Liver (tissue), 8 donors: ENCODE measurements at regions not wholly inside any gene's neighbourhood (a gene's known extent, or its start where the extent isn't known, plus 50 kb on each side); places are given as distances from the start of the nearest gene placed in this dataset.

ENCODE experiments used
- DNase-seq: peaks from one replicate; pipeline ENCODE4 v3.0.0-alpha.2; 2017; ENCODE audit warnings: low spot score
- H3K27ac ChIP-seq, 2 donors: one replicate each; pipeline ENCODE4 v1.7.0; 2013; ENCODE audit warnings: inconsistent platforms in 2 of 2, low read length in 2 of 2, control low read depth in 1 of 2, low read depth in 1 of 2, mild to moderate bottlenecking in 1 of 2
- H3K27me3 ChIP-seq, 4 donors: one replicate each; pipeline versions ENCODE4 v1.6.1 to v1.7.0; 2013; ENCODE audit warnings: low read length in 3 of 4, inconsistent platforms in 1 of 4, mild to moderate bottlenecking in 1 of 4, moderate library complexity in 1 of 4; ENCODE audit not compliant: control insufficient read depth in 4 of 4, insufficient read depth in 4 of 4
- H3K36me3 ChIP-seq, 4 donors: one replicate each; pipeline versions ENCODE4 v1.6.1 to v1.7.0; 2013; ENCODE audit warnings: low read length in 3 of 4, mild to moderate bottlenecking in 3 of 4, low read depth in 1 of 4, moderate library complexity in 1 of 4; ENCODE audit not compliant: control insufficient read depth in 4 of 4, insufficient read depth in 3 of 4
- H3K4me1 ChIP-seq, 4 donors: one replicate each; pipeline versions ENCODE4 v1.6.1 to v1.7.0; 2013; ENCODE audit warnings: low read length in 3 of 4, mild to moderate bottlenecking in 3 of 4, moderate library complexity in 1 of 4; ENCODE audit not compliant: control insufficient read depth in 4 of 4, insufficient read depth in 4 of 4
- H3K4me3 ChIP-seq, 3 donors: one replicate each; pipeline versions ENCODE4 v1.6.1 to v1.7.0; 2013; ENCODE audit warnings: low read length in 3 of 3, control low read depth in 1 of 3, low read depth in 1 of 3, mild to moderate bottlenecking in 1 of 3
- H3K9ac ChIP-seq, 2 donors: one replicate each; pipeline ENCODE4 v1.7.0; 2013; ENCODE audit warnings: low read length in 2 of 2, mild to moderate bottlenecking in 2 of 2, moderate library complexity in 2 of 2, control low read depth in 1 of 2, low read depth in 1 of 2
- H3K9me3 ChIP-seq, 4 donors: one replicate each; pipeline versions ENCODE4 v1.6.1 to v1.7.0; 2013; ENCODE audit warnings: low read length in 3 of 4; ENCODE audit not compliant: control insufficient read depth in 4 of 4
- EGR1 ChIP-seq, 2 donors: IDR thresholded peaks; 2 replicates each; pipeline ENCODE4 v1.6.1; 2016 to 2018; ENCODE audit warnings: antibody characterized with exemption in 2 of 2, low read depth in 2 of 2
- FOXA1 ChIP-seq: IDR thresholded peaks from 2 replicates; pipeline ENCODE4 v1.6.1; 2016; ENCODE audit warnings: antibody characterized with exemption
- FOXA2 ChIP-seq: IDR thresholded peaks from 2 replicates; pipeline ENCODE4 v1.6.1; 2016; ENCODE audit warnings: antibody characterized with exemption
- GABPA ChIP-seq, 2 donors: IDR thresholded peaks in 1 of 2; conservative IDR thresholded peaks in 1 of 2; 2 replicates each; pipeline ENCODE4 v1.6.1; 2016; ENCODE audit warnings: antibody characterized with exemption in 2 of 2, mild to moderate bottlenecking in 1 of 2, moderate library complexity in 1 of 2
- HNF4A ChIP-seq, 2 donors: conservative IDR thresholded peaks; 2 replicates each; pipeline ENCODE4 v1.6.1; 2016; ENCODE audit warnings: antibody characterized with exemption in 2 of 2, mild to moderate bottlenecking in 2 of 2
- HNF4G ChIP-seq: IDR thresholded peaks from 2 replicates; pipeline ENCODE4 v1.6.1; 2016; ENCODE audit warnings: antibody characterized with exemption
- JUND ChIP-seq, 2 donors: IDR thresholded peaks; 2 replicates each; pipeline ENCODE4 v1.6.1; 2016; ENCODE audit warnings: antibody characterized with exemption in 2 of 2
- NR2F2 ChIP-seq: IDR thresholded peaks from 2 replicates; pipeline ENCODE4 v1.6.1; 2016; ENCODE audit warnings: antibody characterized with exemption
- RAD21 ChIP-seq, 2 donors: IDR thresholded peaks; 2 replicates each; pipeline ENCODE4 v1.6.1; 2016; ENCODE audit warnings: antibody characterized with exemption in 2 of 2, mild to moderate bottlenecking in 2 of 2
- RXRA ChIP-seq, 2 donors: IDR thresholded peaks; 2 replicates each; pipeline ENCODE4 v1.6.1; 2017 to 2018; ENCODE audit warnings: antibody characterized with exemption in 2 of 2, mild to moderate bottlenecking in 1 of 2
- SP1 ChIP-seq: IDR thresholded peaks from 2 replicates; pipeline ENCODE4 v1.6.1; 2018; ENCODE audit warnings: antibody characterized with exemption, mild to moderate bottlenecking
- TAF1 ChIP-seq: conservative IDR thresholded peaks from 2 replicates; pipeline ENCODE4 v1.6.1; 2016; ENCODE audit warnings: antibody characterized with exemption, mild to moderate bottlenecking
- YY1 ChIP-seq: IDR thresholded peaks from 2 replicates; pipeline ENCODE4 v1.6.1; 2016; ENCODE audit warnings: antibody characterized with exemption, mild to moderate bottlenecking
- whole genome bisulfite sequencing: extraction: QIAGEN DNeasy Blood & Tissue Kit; methylation state at CpG from one replicate; pipeline ENCODE4 v1.1.7; 2013; 5-methylcytosine and 5-hydroxymethylcytosine counted together
- TF ChIP-seq, protein P1 (sequence below): IDR thresholded peaks from 2 replicates; pipeline ENCODE4 v1.6.1; 2016; ENCODE audit warnings: antibody characterized with exemption
- TF ChIP-seq, protein P2 (sequence below): IDR thresholded peaks from 2 replicates; pipeline ENCODE4 v1.6.1; 2016; ENCODE audit warnings: antibody characterized with exemption
- TF ChIP-seq, protein P3 (sequence below): IDR thresholded peaks from 2 replicates; pipeline ENCODE4 v1.6.1; 2016; ENCODE audit warnings: antibody characterized with exemption, mild to moderate bottlenecking
- TF ChIP-seq, protein P4 (sequence below): fragments of 150-350 bp; IDR thresholded peaks from 2 replicates; pipeline ENCODE4 v1.5.1; 2017; ENCODE audit warnings: improper control_type of control experiment, low read depth, low read length; ENCODE audit not compliant: missing input control
- TF ChIP-seq, protein P5 (sequence below): IDR thresholded peaks from 2 replicates; pipeline ENCODE4 v1.6.1; 2016; ENCODE audit warnings: antibody characterized with exemption
- donor health status: healthy.
- donor health status: healthy.
- donor health status: healthy.
- donor health status: healthy.
- donor health status: healthy.

DNA sequence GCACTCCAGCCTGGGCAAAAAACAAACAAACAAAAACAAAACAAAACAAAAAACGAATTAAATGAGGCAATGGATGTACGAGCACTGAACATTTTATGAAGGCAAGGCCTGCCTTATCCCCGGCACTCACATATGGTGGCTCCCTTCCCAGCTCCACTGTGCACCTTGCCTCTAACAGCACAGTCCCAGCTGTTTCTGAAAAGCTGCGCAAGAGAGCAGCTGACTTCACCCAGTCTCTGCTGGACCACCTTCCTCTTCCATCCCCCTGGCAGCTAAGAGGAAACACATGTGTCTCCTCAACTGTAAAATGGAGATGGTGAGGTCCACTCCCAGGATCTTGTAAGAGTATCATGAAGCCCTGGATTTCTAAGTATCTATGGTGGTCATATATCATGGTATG lies 100.7 kb downstream of the KLF4 start:
- Histone ChIP-seq H3K27me3 (no peaks in the 10 kb centered on the region), H3K4me3 (no peak overlapping the region), H3K9me3 (no peaks in the 10 kb centered on the region), H3K27ac (no peak overlapping the region), H3K36me3 (no peaks in the 10 kb centered on the region), H3K9ac (no peak overlapping the region), H3K4me1 (peaks cover 0 to 7% (median 2%) of the 10 kb centered on the region in 4 donors)
- TF ChIP-seq GABPA (IDR thresholded peaks at IDR 0.05 in 1 of 2, conservative IDR thresholded peaks at IDR 0.05 in 1 of 2) (no peak), HNF4A (conservative IDR thresholded peaks at IDR 0.05) (no peak), HNF4G (no peak), RAD21 (IDR thresholded peaks at IDR 0.05) (no peak), JUND (IDR thresholded peaks at IDR 0.05) (no peak), FOXA1 (no peak), NR2F2 (no peak)
- TF ChIP-seq, protein P1, sequence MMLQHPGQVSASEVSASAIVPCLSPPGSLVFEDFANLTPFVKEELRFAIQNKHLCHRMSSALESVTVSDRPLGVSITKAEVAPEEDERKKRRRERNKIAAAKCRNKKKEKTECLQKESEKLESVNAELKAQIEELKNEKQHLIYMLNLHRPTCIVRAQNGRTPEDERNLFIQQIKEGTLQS = no peak
- WGBS = 87% methylated on average over 4 of the region's 4 CpGs
- no peak for DNase-seq

DNA sequence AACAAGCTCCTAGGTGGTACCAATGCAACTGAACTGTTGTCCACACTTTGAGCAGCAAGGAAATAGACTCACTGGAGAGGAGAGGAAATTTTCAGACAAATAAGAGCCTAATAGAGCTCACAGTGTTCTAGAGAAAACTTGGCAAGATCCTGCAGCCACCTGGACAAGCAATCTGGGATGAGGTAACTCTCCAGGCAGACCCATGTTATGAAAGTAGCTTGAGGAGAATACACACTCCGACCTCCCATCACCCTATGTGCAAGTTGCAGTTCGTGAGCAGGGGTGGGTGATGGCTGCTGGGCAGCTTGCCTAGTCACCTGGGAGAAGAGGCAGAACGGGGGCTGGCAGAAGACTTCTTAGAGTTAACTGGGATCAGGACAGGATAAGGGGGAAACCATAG lies 102.2 kb downstream of the KLF4 start:
- peaks cover 0 to 7% (median 2%) of the 10 kb centered on the region in 4 donors for H3K4me1 ChIP-seq
- no peak overlapping the region for H3K9ac ChIP-seq
- no peak for DNase-seq
- no peaks in the 10 kb centered on the region for H3K27me3 ChIP-seq
- WGBS = 59% methylated on average over 3 of the region's 3 CpGs
- H3K27ac ChIP-seq = no peak overlapping the region
- no peak overlapping the region for H3K4me3 ChIP-seq
- H3K9me3 ChIP-seq = no peaks in the 10 kb centered on the region
- TF ChIP-seq RXRA (IDR thresholded peaks at IDR 0.05) (no peak), JUND (IDR thresholded peaks at IDR 0.05) (no peak), NR2F2 (no peak), FOXA1 (no peak), TAF1 (no peak)
- TF ChIP-seq, protein P2, sequence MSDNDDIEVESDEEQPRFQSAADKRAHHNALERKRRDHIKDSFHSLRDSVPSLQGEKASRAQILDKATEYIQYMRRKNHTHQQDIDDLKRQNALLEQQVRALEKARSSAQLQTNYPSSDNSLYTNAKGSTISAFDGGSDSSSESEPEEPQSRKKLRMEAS = no peak
- no peaks in the 10 kb centered on the region for H3K36me3 ChIP-seq

DNA sequence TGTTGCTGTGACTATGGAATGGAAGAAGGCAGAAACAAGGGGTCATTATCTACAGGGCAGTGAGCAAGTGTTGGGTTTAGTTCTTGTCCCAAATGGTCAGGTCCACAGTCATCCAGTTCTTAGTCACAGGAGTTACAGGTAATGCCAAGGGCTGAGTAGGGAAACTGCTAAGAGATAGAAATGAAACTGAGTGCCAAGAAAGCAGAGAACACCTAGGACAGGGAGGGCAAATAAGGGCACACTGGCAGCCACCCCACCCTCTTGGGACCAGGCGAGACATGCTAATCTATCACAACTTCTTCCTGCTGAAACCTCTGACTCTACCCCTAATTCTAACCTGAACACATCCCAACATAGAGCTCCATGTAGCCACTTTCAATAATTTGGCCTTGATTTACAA lies 103.2 kb downstream of the KLF4 start:
- Histone ChIP-seq H3K4me3 (no peak overlapping the region), H3K27me3 (no peaks in the 10 kb centered on the region), H3K9ac (no peak overlapping the region), H3K36me3 (no peaks in the 10 kb centered on the region), H3K9me3 (no peaks in the 10 kb centered on the region), H3K27ac (no peak overlapping the region), H3K4me1 (peaks cover 0 to 7% (median 2%) of the 10 kb centered on the region in 4 donors)
- WGBS = 91% methylated on average over 1 of the region's 1 CpG
- TF ChIP-seq HNF4G (no peak), EGR1 (IDR thresholded peaks at IDR 0.05; ENCODE audit: low read depth in 2 of 2) (no peak), RAD21 (IDR thresholded peaks at IDR 0.05) (no peak), TAF1 (no peak), YY1 (no peak), HNF4A (conservative IDR thresholded peaks at IDR 0.05) (no peak), NR2F2 (no peak), FOXA2 (no peak), RXRA (IDR thresholded peaks at IDR 0.05) (no peak), FOXA1 (no peak), GABPA (IDR thresholded peaks at IDR 0.05 in 1 of 2, conservative IDR thresholded peaks at IDR 0.05 in 1 of 2) (no peak), SP1 (no peak), JUND (IDR thresholded peaks at IDR 0.05) (no peak)
- TF ChIP-seq, protein P3, sequence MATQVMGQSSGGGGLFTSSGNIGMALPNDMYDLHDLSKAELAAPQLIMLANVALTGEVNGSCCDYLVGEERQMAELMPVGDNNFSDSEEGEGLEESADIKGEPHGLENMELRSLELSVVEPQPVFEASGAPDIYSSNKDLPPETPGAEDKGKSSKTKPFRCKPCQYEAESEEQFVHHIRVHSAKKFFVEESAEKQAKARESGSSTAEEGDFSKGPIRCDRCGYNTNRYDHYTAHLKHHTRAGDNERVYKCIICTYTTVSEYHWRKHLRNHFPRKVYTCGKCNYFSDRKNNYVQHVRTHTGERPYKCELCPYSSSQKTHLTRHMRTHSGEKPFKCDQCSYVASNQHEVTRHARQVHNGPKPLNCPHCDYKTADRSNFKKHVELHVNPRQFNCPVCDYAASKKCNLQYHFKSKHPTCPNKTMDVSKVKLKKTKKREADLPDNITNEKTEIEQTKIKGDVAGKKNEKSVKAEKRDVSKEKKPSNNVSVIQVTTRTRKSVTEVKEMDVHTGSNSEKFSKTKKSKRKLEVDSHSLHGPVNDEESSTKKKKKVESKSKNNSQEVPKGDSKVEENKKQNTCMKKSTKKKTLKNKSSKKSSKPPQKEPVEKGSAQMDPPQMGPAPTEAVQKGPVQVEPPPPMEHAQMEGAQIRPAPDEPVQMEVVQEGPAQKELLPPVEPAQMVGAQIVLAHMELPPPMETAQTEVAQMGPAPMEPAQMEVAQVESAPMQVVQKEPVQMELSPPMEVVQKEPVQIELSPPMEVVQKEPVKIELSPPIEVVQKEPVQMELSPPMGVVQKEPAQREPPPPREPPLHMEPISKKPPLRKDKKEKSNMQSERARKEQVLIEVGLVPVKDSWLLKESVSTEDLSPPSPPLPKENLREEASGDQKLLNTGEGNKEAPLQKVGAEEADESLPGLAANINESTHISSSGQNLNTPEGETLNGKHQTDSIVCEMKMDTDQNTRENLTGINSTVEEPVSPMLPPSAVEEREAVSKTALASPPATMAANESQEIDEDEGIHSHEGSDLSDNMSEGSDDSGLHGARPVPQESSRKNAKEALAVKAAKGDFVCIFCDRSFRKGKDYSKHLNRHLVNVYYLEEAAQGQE = no peak
- TF ChIP-seq, protein P4, sequence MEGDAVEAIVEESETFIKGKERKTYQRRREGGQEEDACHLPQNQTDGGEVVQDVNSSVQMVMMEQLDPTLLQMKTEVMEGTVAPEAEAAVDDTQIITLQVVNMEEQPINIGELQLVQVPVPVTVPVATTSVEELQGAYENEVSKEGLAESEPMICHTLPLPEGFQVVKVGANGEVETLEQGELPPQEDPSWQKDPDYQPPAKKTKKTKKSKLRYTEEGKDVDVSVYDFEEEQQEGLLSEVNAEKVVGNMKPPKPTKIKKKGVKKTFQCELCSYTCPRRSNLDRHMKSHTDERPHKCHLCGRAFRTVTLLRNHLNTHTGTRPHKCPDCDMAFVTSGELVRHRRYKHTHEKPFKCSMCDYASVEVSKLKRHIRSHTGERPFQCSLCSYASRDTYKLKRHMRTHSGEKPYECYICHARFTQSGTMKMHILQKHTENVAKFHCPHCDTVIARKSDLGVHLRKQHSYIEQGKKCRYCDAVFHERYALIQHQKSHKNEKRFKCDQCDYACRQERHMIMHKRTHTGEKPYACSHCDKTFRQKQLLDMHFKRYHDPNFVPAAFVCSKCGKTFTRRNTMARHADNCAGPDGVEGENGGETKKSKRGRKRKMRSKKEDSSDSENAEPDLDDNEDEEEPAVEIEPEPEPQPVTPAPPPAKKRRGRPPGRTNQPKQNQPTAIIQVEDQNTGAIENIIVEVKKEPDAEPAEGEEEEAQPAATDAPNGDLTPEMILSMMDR = no peak
- TF ChIP-seq, protein P5, sequence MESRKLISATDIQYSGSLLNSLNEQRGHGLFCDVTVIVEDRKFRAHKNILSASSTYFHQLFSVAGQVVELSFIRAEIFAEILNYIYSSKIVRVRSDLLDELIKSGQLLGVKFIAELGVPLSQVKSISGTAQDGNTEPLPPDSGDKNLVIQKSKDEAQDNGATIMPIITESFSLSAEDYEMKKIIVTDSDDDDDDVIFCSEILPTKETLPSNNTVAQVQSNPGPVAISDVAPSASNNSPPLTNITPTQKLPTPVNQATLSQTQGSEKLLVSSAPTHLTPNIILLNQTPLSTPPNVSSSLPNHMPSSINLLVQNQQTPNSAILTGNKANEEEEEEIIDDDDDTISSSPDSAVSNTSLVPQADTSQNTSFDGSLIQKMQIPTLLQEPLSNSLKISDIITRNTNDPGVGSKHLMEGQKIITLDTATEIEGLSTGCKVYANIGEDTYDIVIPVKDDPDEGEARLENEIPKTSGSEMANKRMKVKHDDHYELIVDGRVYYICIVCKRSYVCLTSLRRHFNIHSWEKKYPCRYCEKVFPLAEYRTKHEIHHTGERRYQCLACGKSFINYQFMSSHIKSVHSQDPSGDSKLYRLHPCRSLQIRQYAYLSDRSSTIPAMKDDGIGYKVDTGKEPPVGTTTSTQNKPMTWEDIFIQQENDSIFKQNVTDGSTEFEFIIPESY = no peak
- TF ChIP-seq, protein P1 = no peak
- TF ChIP-seq, protein P2 = no peak
- DNase-seq = no peak
